IMR-90 (cell line): ENCODE measurements at regions not wholly inside any gene's neighbourhood (a gene's known extent, or its start where the extent isn't known, plus 50 kb on each side); places are given as distances from the start of the nearest gene placed in this dataset.

ENCODE experiments used
- ATAC-seq: fragments of 200-7000 bp; cut with Tn5 transposase; 2 replicates; pipeline ENCODE4 v1.9.1; 2020; ENCODE audit warnings: low read depth, mild to moderate bottlenecking, moderate library complexity
- BruUV-seq: library from RNA; stranded (reverse); fragments of 400-500 nt; replicated peaks from 2 replicates; lab custom pipeline; 2021; lab: Mats Ljungman, UMichigan
- CTCF ChIA-PET: fragments of 300-600 bp; formaldehyde crosslinking; extraction: SDS; loops from one replicate; lab custom pipeline; 2021; ENCODE audit warnings: antibody characterized with exemption; lab: Yijun Ruan, JAX
- POLR2A ChIA-PET: fragments of 300-600 bp; sonication (Branson Sonifier 250); formaldehyde crosslinking; loops from one replicate; lab custom pipeline; 2022; ENCODE audit warnings: antibody characterized with exemption; ENCODE audit not compliant: unreplicated experiment; lab: Charles Lee
- DNase-seq: peaks from one replicate; pipeline ENCODE4 v3.0.0; 2013
- H2AFZ ChIP-seq: replicated peaks from 2 replicates; pipeline ENCODE3; 2013; ENCODE audit warnings: low read length, mild to moderate bottlenecking; ENCODE audit not compliant: poor library complexity
- H2AK5ac ChIP-seq: 2 replicates; pipeline ENCODE4 v1.6.1; 2013; ENCODE audit warnings: low read depth, low read length, inconsistent platforms
- H2AK9ac ChIP-seq: replicated peaks from 2 replicates; pipeline ENCODE3; 2013; ENCODE audit warnings: mild to moderate bottlenecking, low read depth, low read length, moderate library complexity; ENCODE audit not compliant: poor library complexity
- H2BK120ac ChIP-seq: 2 replicates; pipeline ENCODE4 v1.6.1; 2013; ENCODE audit warnings: low read depth, low read length, inconsistent platforms
- H2BK15ac ChIP-seq: 3 replicates; pipeline ENCODE4 v1.6.1; 2013; ENCODE audit warnings: low read depth, low read length, inconsistent platforms
- H2BK20ac ChIP-seq: 2 replicates; pipeline ENCODE4 v1.6.1; 2013; ENCODE audit warnings: low read depth, mild to moderate bottlenecking, inconsistent platforms, low read length, moderate library complexity
- H2BK5ac ChIP-seq: 2 replicates; pipeline ENCODE4 v1.6.1; 2013; ENCODE audit warnings: mild to moderate bottlenecking, low read depth, low read length, inconsistent platforms; ENCODE audit not compliant: poor library complexity, severe bottlenecking
- H3K14ac ChIP-seq: replicated peaks from 2 replicates; pipeline ENCODE4 v1.6.1; 2013; ENCODE audit warnings: low read depth, low read length, inconsistent platforms
- H3K18ac ChIP-seq: 2 replicates; pipeline ENCODE4 v1.6.1; 2013; ENCODE audit warnings: low read depth, low read length, control low read depth
- H3K23ac ChIP-seq: 2 replicates; pipeline ENCODE4 v1.6.1; 2013; ENCODE audit warnings: low read depth, low read length, inconsistent platforms
- H3K27ac ChIP-seq: 2 replicates; pipeline ENCODE4 v1.5.1; 2013; ENCODE audit warnings: mild to moderate bottlenecking, control low read depth, low read length; ENCODE audit not compliant: insufficient read depth
- H3K27me3 ChIP-seq: 2 replicates; pipeline ENCODE4 v1.6.1; 2013; ENCODE audit warnings: low read length; ENCODE audit not compliant: control insufficient read depth, insufficient read depth
- H3K36me3 ChIP-seq: 2 replicates; pipeline ENCODE4 v1.6.1; 2013; ENCODE audit warnings: low read length, mixed read lengths; ENCODE audit not compliant: control insufficient read depth, insufficient read depth
- H3K4ac ChIP-seq: 2 replicates; pipeline ENCODE4 v1.6.1; 2013; ENCODE audit warnings: low read depth, low read length, inconsistent platforms
- H3K4me1 ChIP-seq: 2 replicates; pipeline ENCODE4 v1.6.1; 2013; ENCODE audit warnings: low read length, mixed read lengths; ENCODE audit not compliant: control insufficient read depth, insufficient read depth
- H3K4me2 ChIP-seq: 2 replicates; pipeline ENCODE4 v1.6.1; 2013; ENCODE audit warnings: low read depth, mild to moderate bottlenecking, control low read depth, low read length, moderate library complexity
- H3K4me3 ChIP-seq: 2 replicates; pipeline ENCODE4 v1.5.1; 2013; ENCODE audit warnings: low read depth, mild to moderate bottlenecking, control low read depth, low read length, moderate library complexity; ENCODE audit not compliant: insufficient read depth
- H3K56ac ChIP-seq: 2 replicates; pipeline ENCODE4 v1.6.1; 2013; ENCODE audit warnings: low read length, inconsistent platforms; ENCODE audit not compliant: insufficient read depth; ENCODE audit errors: extremely low read depth
- H3K79me1 ChIP-seq, 2 experiments: 2 replicates each; pipeline ENCODE4 v1.6.1; 2013; ENCODE audit warnings: low read length in 2 of 2, inconsistent platforms in 1 of 2, low read depth in 1 of 2
- H3K9ac ChIP-seq: 2 replicates; pipeline ENCODE4 v1.6.1; 2013; ENCODE audit warnings: low read depth, low read length, control low read depth
- H3K9me1 ChIP-seq: 2 replicates; pipeline ENCODE4 v1.6.1; 2013; ENCODE audit warnings: low read length, inconsistent platforms; ENCODE audit not compliant: insufficient read depth
- H3K9me3 ChIP-seq: 2 replicates; pipeline ENCODE4 v1.6.1; 2013; ENCODE audit warnings: low read length; ENCODE audit not compliant: control insufficient read depth, insufficient read depth
- H4K20me1 ChIP-seq: 2 replicates; pipeline ENCODE4 v1.6.1; 2013; ENCODE audit warnings: low read length, inconsistent platforms; ENCODE audit not compliant: insufficient read depth
- H4K5ac ChIP-seq: 2 replicates; pipeline ENCODE4 v1.6.1; 2013; ENCODE audit warnings: mild to moderate bottlenecking, low read depth, low read length, control low read depth
- H4K8ac ChIP-seq, 2 experiments: 2 replicates each; pipeline ENCODE4 v1.6.1; 2013; ENCODE audit warnings: low read depth in 2 of 2, low read length in 2 of 2, control low read depth in 1 of 2, inconsistent platforms in 1 of 2
- H4K91ac ChIP-seq: 2 replicates; pipeline ENCODE4 v1.6.1; 2013; ENCODE audit warnings: low read depth, low read length, inconsistent platforms; ENCODE audit not compliant: insufficient read depth
- BHLHE40 ChIP-seq: fragments of 150-350 bp; IDR thresholded peaks from 2 replicates; pipeline ENCODE4 v1.6.1; 2016; ENCODE audit warnings: mild to moderate bottlenecking, low read depth, low read length
- CEBPB ChIP-seq: IDR thresholded peaks from 2 replicates; pipeline ENCODE4 v1.6.1; 2012; ENCODE audit warnings: low read depth, low read length, improper control_type of control experiment
- CHD1 ChIP-seq: IDR thresholded peaks from 2 replicates; pipeline ENCODE4 v1.6.1; 2012; ENCODE audit warnings: low read depth, low read length, improper control_type of control experiment
- CTCF ChIP-seq: conservative IDR thresholded peaks from 2 replicates; pipeline ENCODE4 v1.5.1; 2012; ENCODE audit warnings: mild to moderate bottlenecking, low read depth, low read length, improper control_type of control experiment
- ELK1 ChIP-seq: fragments of 150-350 bp; IDR thresholded peaks from 2 replicates; pipeline ENCODE4 v1.6.1; 2016; ENCODE audit warnings: low read depth, mild to moderate bottlenecking, low read length, moderate library complexity, borderline replicate concordance
- FOS ChIP-seq: fragments of 150-350 bp; IDR thresholded peaks from 2 replicates; pipeline ENCODE4 v1.6.1; 2016; ENCODE audit warnings: low read depth, low read length
- MAFK ChIP-seq: IDR thresholded peaks from 2 replicates; pipeline ENCODE4 v1.6.1; 2012; ENCODE audit warnings: low read depth, low read length, improper control_type of control experiment
- MAZ ChIP-seq: IDR thresholded peaks from 2 replicates; pipeline ENCODE4 v1.6.1; 2012; ENCODE audit warnings: low read depth, mild to moderate bottlenecking, low read length, improper control_type of control experiment, moderate library complexity, borderline replicate concordance
- MXI1 ChIP-seq: IDR thresholded peaks from 2 replicates; pipeline ENCODE4 v1.6.1; 2012; ENCODE audit warnings: low read depth, mild to moderate bottlenecking, low read length, moderate library complexity, borderline replicate concordance
- NFE2L2 ChIP-seq: fragments of 150-350 bp; IDR thresholded peaks from 2 replicates; pipeline ENCODE4 v1.6.1; 2016; ENCODE audit warnings: low read depth, mild to moderate bottlenecking, low read length
- POLR2A ChIP-seq: IDR thresholded peaks from 2 replicates; pipeline ENCODE4 v1.6.1; 2012; ENCODE audit warnings: mild to moderate bottlenecking, low read depth, low read length
- RAD21 ChIP-seq: IDR thresholded peaks from 2 replicates; pipeline ENCODE4 v1.6.1; 2012; ENCODE audit warnings: low read length, improper control_type of control experiment
- RCOR1 ChIP-seq: IDR thresholded peaks from 2 replicates; pipeline ENCODE4 v1.6.1; 2012; ENCODE audit warnings: mild to moderate bottlenecking, low read length, improper control_type of control experiment; ENCODE audit not compliant: insufficient replicate concordance
- RFX5 ChIP-seq: IDR thresholded peaks from 2 replicates; pipeline ENCODE4 v1.8.0; 2012; ENCODE audit warnings: low read depth, mild to moderate bottlenecking, low read length, moderate library complexity
- SMC3 ChIP-seq: fragments of 150-350 bp; IDR thresholded peaks from 2 replicates; pipeline ENCODE4 v1.6.1; 2016; ENCODE audit warnings: low read depth, mild to moderate bottlenecking, antibody characterized with exemption, low read length, moderate library complexity
- USF2 ChIP-seq: fragments of 150-350 bp; IDR thresholded peaks from 2 replicates; pipeline ENCODE4 v1.6.1; 2017; ENCODE audit warnings: mild to moderate bottlenecking, antibody characterized with exemption, low read length, low read depth
- WGBS, 2 experiments: methylation state at CpG; one replicate each; pipeline versions ENCODE4 v1.1.5 to v1.1.7; 2013; ENCODE audit warnings: missing lambda C conversion rate in 2 of 2; ENCODE audit not compliant: insufficient read length in 1 of 2; ENCODE audit errors: extremely low coverage in 2 of 2; 5-methylcytosine and 5-hydroxymethylcytosine counted together
- dilution Hi-C: fragments of 300-500 bp; cut with HindIII; formaldehyde crosslinking; loops from one replicate; pipeline ENCODE4 v1.14.3; 2018; ENCODE audit warnings: low sequenced_read_pairs; ENCODE audit not compliant: unreplicated experiment
- in situ Hi-C: fragments of 300-500 bp; cut with MboI; formaldehyde crosslinking; loops from 3 replicates; pipeline ENCODE4 v1.14.3; 2019; ENCODE audit warnings: low sequenced_read_pairs, inconsistent platforms, mixed read lengths
- intact Hi-C: fragments of 100-400 bp; cut with micrococcal nuclease; formaldehyde crosslinking; loops from 2 replicates; pipeline ENCODE4 v1.10.0; 2022

- Histone ChIP-seq H3K23ac (no peak overlapping the region), H2BK15ac (no peak overlapping the region), H2BK20ac (no peak overlapping the region), H3K4me1 (no peaks in the 10 kb centered on the region), H3K9me1 (no peaks in the 10 kb centered on the region), H3K27ac (no peak overlapping the region), H3K36me3 (no peaks in the 10 kb centered on the region), H4K20me1 (no peaks in the 10 kb centered on the region), H3K14ac (no peak overlapping the region), H4K5ac (no peak overlapping the region), H2AFZ (no peak overlapping the region), H3K4me3 (no peak overlapping the region), H4K91ac (no peak overlapping the region), H2BK120ac (no peak overlapping the region), H4K8ac (no peak overlapping the region), H2BK5ac (no peak overlapping the region), H3K9me3 (no peaks in the 10 kb centered on the region), H3K56ac (no peak overlapping the region), H3K79me1 (no peaks in the 10 kb centered on the region), H3K9ac (no peak overlapping the region), H3K4me2 (no peak overlapping the region), H3K27me3 (no peaks in the 10 kb centered on the region), H2AK9ac (no peak overlapping the region), H2AK5ac (no peak overlapping the region), H3K18ac (no peak overlapping the region), H3K4ac (no peak overlapping the region)
- ChIA-PET CTCF (no interaction called here), POLR2A (no interaction called here)
- in situ Hi-C loops (no loop called here), dilution Hi-C loops (no loop called here), intact Hi-C loops (no loop called here)
- ATAC-seq = no peak
- TF ChIP-seq ELK1 = no peak
- no peak for TF ChIP-seq SMC3
- TF ChIP-seq RCOR1 = no peak
- no peak for TF ChIP-seq RFX5
- TF ChIP-seq FOS = no peak
- TF ChIP-seq USF2 = no peak
- TF ChIP-seq MXI1 = no peak
- no peak for TF ChIP-seq CEBPB
- no peak for TF ChIP-seq RAD21
- no peak for TF ChIP-seq POLR2A
- no peak for TF ChIP-seq CTCF
- no peak for TF ChIP-seq CHD1
- no peak for TF ChIP-seq BHLHE40
- TF ChIP-seq NFE2L2 = no peak
- TF ChIP-seq MAFK = no peak
- TF ChIP-seq MAZ = no peak
- WGBS, 2 experiments = no CpG with 5 or more reads among the region's 4 CpGs
- no peak for DNase-seq
- no TSS peak for BruUV-seq
These were observed 94.9 kb upstream of the NMUR2 start for GRCh38 chr5:152499814-152500535.
